ENCODE measurements at regions not wholly inside any gene's neighbourhood (a gene's known extent, or its start where the extent isn't known, plus 50 kb on each side); places are given as distances from the start of the nearest gene placed in this dataset.

DNA sequence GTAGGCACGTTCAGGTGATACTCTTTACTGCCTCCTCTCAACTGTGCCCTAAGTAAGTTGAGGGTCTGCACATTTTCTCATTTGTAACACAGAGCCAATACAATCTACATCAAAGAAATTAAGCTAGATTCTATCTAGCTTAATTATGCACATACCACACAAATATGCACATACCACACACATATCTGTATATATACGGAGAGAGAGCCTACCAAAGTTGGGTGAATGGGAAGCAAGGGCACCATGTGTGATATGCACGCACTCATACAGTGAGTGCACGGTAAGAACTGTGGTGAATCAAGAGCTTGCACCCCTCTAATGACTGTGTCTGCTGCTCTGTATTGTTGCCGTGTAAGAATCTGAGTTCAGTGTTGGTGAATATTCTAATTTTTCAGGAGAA, 314.9 kb downstream of the ZNF326 start:
- ATAC-seq (no peak), DNase-seq (no peak)
- Mint-ChIP-seq H3K36me3 (no peaks in the 10 kb centered on the region), H3K4me3 (no peak overlapping the region), H3K9me3 (peaks cover 0 to 5% of the 10 kb centered on the region in 2 donors), H3K27ac (no peak overlapping the region), H3K27me3 (ENCODE audit: low read depth in 2 of 2) (no peaks in the 10 kb centered on the region), H3K4me1 (no peaks in the 10 kb centered on the region)
- Histone ChIP-seq H3K27me3 (ENCODE audit: control insufficient read depth, insufficient read depth, low read length) (no peaks in the 10 kb centered on the region), H3K4me1 (ENCODE audit: control insufficient read depth, insufficient read depth, low read length) (no peaks in the 10 kb centered on the region), H3K4me3 (ENCODE audit: low read length) (no peak overlapping the region), H3K9me3 (ENCODE audit: control insufficient read depth, insufficient read depth, low read length) (no peaks in the 10 kb centered on the region), H3K27ac (ENCODE audit: low read length) (no peak overlapping the region), H3K36me3 (ENCODE audit: control insufficient read depth, insufficient read depth, low read length) (no peaks in the 10 kb centered on the region)
- intact Hi-C loops (cut with micrococcal nuclease), result no loop called here
- WGBS (ENCODE audit: insufficient coverage), result 85% methylated on average over 5 of the region's 5 CpGs
- TF ChIP-seq CTCF (IDR thresholded peaks at IDR 0.05), result no peak

- H3K36me3 ChIP-seq (ENCODE audit: control insufficient read depth, insufficient read depth, low read length), result no peaks in the 10 kb centered on the region
- 93% methylated on average over 1 of the region's 1 CpG for WGBS (ENCODE audit: insufficient coverage)
- H3K36me3 Mint-ChIP-seq, result no peaks in the 10 kb centered on the region
- no peak overlapping the region for H3K27ac Mint-ChIP-seq
- intact Hi-C loops (cut with micrococcal nuclease), result no loop called here
- H3K4me3 Mint-ChIP-seq, result no peak overlapping the region
- no peaks in the 10 kb centered on the region for H3K9me3 ChIP-seq (ENCODE audit: control insufficient read depth, insufficient read depth, low read length)
- no peaks in the 10 kb centered on the region for H3K27me3 ChIP-seq (ENCODE audit: control insufficient read depth, insufficient read depth, low read length)
- no peak for ATAC-seq
- TF ChIP-seq CTCF (IDR thresholded peaks at IDR 0.05), result no peak
- peaks cover 0 to 5% of the 10 kb centered on the region in 2 donors for H3K9me3 Mint-ChIP-seq
- H3K4me1 Mint-ChIP-seq, result no peaks in the 10 kb centered on the region
- H3K4me3 ChIP-seq (ENCODE audit: low read length), result no peak overlapping the region
- H3K27ac ChIP-seq (ENCODE audit: low read length), result no peak overlapping the region
- H3K27me3 Mint-ChIP-seq (ENCODE audit: low read depth in 2 of 2), result peaks cover 0 to under 1% of the 10 kb centered on the region in 2 donors
- no peaks in the 10 kb centered on the region for H3K4me1 ChIP-seq (ENCODE audit: control insufficient read depth, insufficient read depth, low read length)
- DNase-seq, result no peak
Observed at GRCh38 chr1:90308421-90308820, 313.5 kb downstream of the ZNF326 start.

DNA sequence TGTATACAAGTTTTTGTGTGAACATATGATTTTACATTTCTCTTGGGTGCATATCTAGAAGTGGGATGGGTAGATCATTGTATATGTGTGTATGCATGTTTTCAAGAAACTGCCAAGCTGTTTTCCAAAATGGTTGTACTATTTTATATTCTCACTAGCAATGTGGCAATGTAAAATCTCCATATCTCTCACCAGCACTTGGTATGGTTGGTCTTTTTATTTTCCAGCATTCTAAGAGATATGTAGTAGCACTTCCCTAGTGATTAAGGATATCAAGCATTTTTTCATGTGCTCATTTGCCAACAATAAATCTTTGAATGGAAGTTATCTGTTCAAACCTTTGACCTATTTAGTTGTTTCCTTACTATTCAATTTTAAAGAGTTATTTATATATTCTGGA, 310.7 kb downstream of the ZNF326 start:
- Histone ChIP-seq H3K4me3 (ENCODE audit: low read length) (no peak overlapping the region), H3K36me3 (ENCODE audit: control insufficient read depth, insufficient read depth, low read length) (no peaks in the 10 kb centered on the region), H3K4me1 (ENCODE audit: control insufficient read depth, insufficient read depth, low read length) (no peaks in the 10 kb centered on the region), H3K27ac (ENCODE audit: low read length) (no peak overlapping the region), H3K27me3 (ENCODE audit: control insufficient read depth, insufficient read depth, low read length) (no peaks in the 10 kb centered on the region), H3K9me3 (ENCODE audit: control insufficient read depth, insufficient read depth, low read length) (no peaks in the 10 kb centered on the region)
- no peak overlapping the region for H3K4me3 Mint-ChIP-seq
- no peak for TF ChIP-seq CTCF (IDR thresholded peaks at IDR 0.05)
- H3K36me3 Mint-ChIP-seq, result no peaks in the 10 kb centered on the region
- intact Hi-C loops (cut with micrococcal nuclease), result no loop called here
- ATAC-seq (no peak), DNase-seq (no peak)
- peaks cover 0 to 5% of the 10 kb centered on the region in 2 donors for H3K9me3 Mint-ChIP-seq
- H3K4me1 Mint-ChIP-seq, result no peaks in the 10 kb centered on the region
- no peak overlapping the region for H3K27ac Mint-ChIP-seq
- peaks cover 0 to 5% of the 10 kb centered on the region in 2 donors for H3K27me3 Mint-ChIP-seq (ENCODE audit: low read depth in 2 of 2)

- intact Hi-C loops (cut with micrococcal nuclease), result no loop called here
- TF ChIP-seq CTCF (IDR thresholded peaks at IDR 0.05), result no peak
- no peaks in the 10 kb centered on the region for H3K36me3 ChIP-seq (ENCODE audit: control insufficient read depth, insufficient read depth, low read length)
- ATAC-seq (no peak), DNase-seq (no peak)
- H3K4me3 ChIP-seq (ENCODE audit: low read length), result no peak overlapping the region
- 94% methylated on average over 5 of the region's 5 CpGs for WGBS (ENCODE audit: insufficient coverage)
- no peak overlapping the region for H3K4me3 Mint-ChIP-seq
- H3K9me3 ChIP-seq (ENCODE audit: control insufficient read depth, insufficient read depth, low read length), result no peaks in the 10 kb centered on the region
- peaks cover 2 to 3% of the 10 kb centered on the region in 2 donors for H3K9me3 Mint-ChIP-seq
- H3K4me1 Mint-ChIP-seq, result no peaks in the 10 kb centered on the region
- H3K27ac ChIP-seq (ENCODE audit: low read length), result no peak overlapping the region
- peaks cover 3 to 15% of the 10 kb centered on the region in 2 donors for H3K27me3 Mint-ChIP-seq (ENCODE audit: low read depth in 2 of 2)
- H3K27ac Mint-ChIP-seq, result no peak overlapping the region
- H3K36me3 Mint-ChIP-seq, result no peaks in the 10 kb centered on the region
- no peaks in the 10 kb centered on the region for H3K27me3 ChIP-seq (ENCODE audit: control insufficient read depth, insufficient read depth, low read length)
- H3K4me1 ChIP-seq (ENCODE audit: control insufficient read depth, insufficient read depth, low read length), result no peaks in the 10 kb centered on the region
Observed at GRCh38 chr1:90296327-90296726, 301.4 kb downstream of the ZNF326 start.

All from natural killer cell (primary cell).